ENCODE measurements at regions not wholly inside any gene's neighbourhood (a gene's known extent, or its start where the extent isn't known, plus 50 kb on each side); places are given as distances from the start of the nearest gene placed in this dataset.
"Not testable (repeated sequence)": the region's sequence is repeated elsewhere in the genome, so short reads cannot be mapped to it uniquely, and the experiment has no call there.

DNA sequence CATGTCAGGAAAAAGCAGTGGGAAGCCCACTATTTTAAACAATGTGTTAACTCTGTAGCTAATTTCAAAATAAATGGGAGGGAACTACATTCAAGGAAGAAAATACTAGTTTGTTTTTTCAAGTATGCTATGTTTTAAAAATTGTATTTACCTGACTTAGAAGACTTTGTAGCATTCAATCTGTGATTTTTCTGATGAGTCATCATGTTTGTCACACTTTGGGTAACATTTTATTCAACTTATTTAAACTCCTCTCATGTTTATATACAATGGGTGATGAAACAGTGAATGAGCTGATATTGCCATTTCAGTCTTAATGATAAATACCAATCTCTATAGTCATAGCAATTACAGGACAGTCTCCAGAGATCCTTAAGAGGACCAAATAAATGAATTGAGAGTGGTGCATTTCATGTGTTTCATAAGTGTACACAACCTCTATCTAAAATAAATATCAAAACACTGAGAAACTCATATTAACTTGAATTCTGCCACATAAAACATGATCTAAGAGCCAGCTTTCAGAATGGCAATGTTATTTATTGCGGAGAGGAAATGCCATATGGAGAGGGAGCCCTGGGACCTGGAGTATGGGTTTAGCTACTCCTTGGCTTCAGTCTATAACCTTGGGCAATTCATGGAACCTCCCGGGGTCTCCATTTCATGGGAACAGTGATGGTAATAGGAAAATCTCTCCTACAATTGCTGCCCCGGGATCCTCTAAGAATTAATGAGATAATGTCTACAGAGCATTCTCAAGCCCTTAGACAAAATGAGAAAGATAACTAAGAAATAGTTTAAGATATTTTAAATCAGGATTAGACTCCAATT is 913.9 kb downstream of the TLE4 start:
- Mint-ChIP-seq H3K36me3 (ENCODE audit: insufficient read depth, unreplicated experiment) (no peaks in the 10 kb centered on the region), H3K27ac (ENCODE audit: low read depth, unreplicated experiment) (peak overlapping the region; percentile 28), H3K4me1 (ENCODE audit: insufficient read depth, unreplicated experiment) (peaks cover 7% of the 10 kb centered on the region), H3K4me3 (ENCODE audit: unreplicated experiment) (no peak overlapping the region), H3K9me3 (ENCODE audit: unreplicated experiment) (peaks cover 15% of the 10 kb centered on the region), H3K27me3 (ENCODE audit: insufficient read depth, unreplicated experiment) (no peaks in the 10 kb centered on the region)
- intact Hi-C loops (cut with micrococcal nuclease), result no loop called here
- TF ChIP-seq, protein P1, sequence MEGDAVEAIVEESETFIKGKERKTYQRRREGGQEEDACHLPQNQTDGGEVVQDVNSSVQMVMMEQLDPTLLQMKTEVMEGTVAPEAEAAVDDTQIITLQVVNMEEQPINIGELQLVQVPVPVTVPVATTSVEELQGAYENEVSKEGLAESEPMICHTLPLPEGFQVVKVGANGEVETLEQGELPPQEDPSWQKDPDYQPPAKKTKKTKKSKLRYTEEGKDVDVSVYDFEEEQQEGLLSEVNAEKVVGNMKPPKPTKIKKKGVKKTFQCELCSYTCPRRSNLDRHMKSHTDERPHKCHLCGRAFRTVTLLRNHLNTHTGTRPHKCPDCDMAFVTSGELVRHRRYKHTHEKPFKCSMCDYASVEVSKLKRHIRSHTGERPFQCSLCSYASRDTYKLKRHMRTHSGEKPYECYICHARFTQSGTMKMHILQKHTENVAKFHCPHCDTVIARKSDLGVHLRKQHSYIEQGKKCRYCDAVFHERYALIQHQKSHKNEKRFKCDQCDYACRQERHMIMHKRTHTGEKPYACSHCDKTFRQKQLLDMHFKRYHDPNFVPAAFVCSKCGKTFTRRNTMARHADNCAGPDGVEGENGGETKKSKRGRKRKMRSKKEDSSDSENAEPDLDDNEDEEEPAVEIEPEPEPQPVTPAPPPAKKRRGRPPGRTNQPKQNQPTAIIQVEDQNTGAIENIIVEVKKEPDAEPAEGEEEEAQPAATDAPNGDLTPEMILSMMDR (IDR thresholded peaks at IDR 0.05; ENCODE audit: unreplicated experiment), result no peak
- CTCF ChIA-PET, result interaction anchor here (0.6 kb wide), 1 partner anchor 1285 kb away, joined by 3 read pairs; no protein-coding TSS in a partner anchor
- DNase-seq (ENCODE audit: unreplicated experiment), result peak; percentile 6
- BruUV-seq (replicated peaks), result no TSS peak
- POLR2A ChIA-PET, result interaction anchor here (0.6 kb wide), 1 partner anchor 160 kb away, joined by 3 read pairs; no protein-coding TSS in a partner anchor

GRCh38 chr9:80482251-80482650 is 910.5 kb downstream of the TLE4 start:
- not testable (repeated sequence) for H3K4me3 Mint-ChIP-seq (ENCODE audit: unreplicated experiment)
- CTCF ChIA-PET, result interaction anchor here (0.6 to 0.7 kb wide), 2 partner anchors 45 to 50 kb away, joined by 3 read pairs; no protein-coding TSS in a partner anchor

DNA sequence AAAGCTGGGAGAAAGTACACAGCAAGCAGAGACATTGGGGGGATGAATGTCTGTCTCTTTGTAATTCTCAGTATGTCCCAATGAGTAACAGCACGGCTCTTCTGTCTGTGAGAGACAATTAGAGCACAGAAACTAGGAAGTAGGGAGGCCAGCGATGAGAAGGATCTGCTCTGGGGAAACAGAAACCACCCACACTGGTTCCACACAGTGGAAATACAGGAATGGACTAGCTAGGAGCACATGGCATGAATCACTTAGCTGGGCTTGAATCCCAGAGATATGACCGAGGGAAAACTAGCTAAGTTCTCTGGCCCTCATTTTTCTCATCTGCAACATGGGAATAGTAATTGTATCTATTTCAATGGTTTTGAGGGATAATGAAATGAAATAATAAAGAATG is 895.9 kb downstream of the TLE4 start:
- no TSS peak for BruUV-seq (replicated peaks)
- H3K4me1 Mint-ChIP-seq (ENCODE audit: insufficient read depth, unreplicated experiment), result no peaks in the 10 kb centered on the region
- DNase-seq (ENCODE audit: unreplicated experiment), result peak; percentile 47
- no peak overlapping the region for H3K4me3 Mint-ChIP-seq (ENCODE audit: unreplicated experiment)
- TF ChIP-seq, protein P1 (IDR thresholded peaks at IDR 0.05; ENCODE audit: unreplicated experiment), result no peak
- intact Hi-C loops (cut with micrococcal nuclease), result no loop called here
- peaks cover 5% of the 10 kb centered on the region for H3K36me3 Mint-ChIP-seq (ENCODE audit: insufficient read depth, unreplicated experiment)
- H3K27me3 Mint-ChIP-seq (ENCODE audit: insufficient read depth, unreplicated experiment), result no peaks in the 10 kb centered on the region
- H3K27ac Mint-ChIP-seq (ENCODE audit: low read depth, unreplicated experiment), result no peak overlapping the region
- peaks cover 9% of the 10 kb centered on the region for H3K9me3 Mint-ChIP-seq (ENCODE audit: unreplicated experiment)
- CTCF ChIA-PET, result no interaction called here
- POLR2A ChIA-PET, result interaction anchor here (0.8 kb wide), 1 partner anchor 25 kb away, joined by 3 read pairs; no protein-coding TSS in a partner anchor

More at GRCh38 chr9:80482251-80482650, 910.5 kb downstream of the TLE4 start:
- H3K9me3 Mint-ChIP-seq (ENCODE audit: unreplicated experiment), result peaks cover 19% of the 10 kb centered on the region
- peak overlapping the region; percentile 79 for H3K27ac Mint-ChIP-seq (ENCODE audit: low read depth, unreplicated experiment)
- intact Hi-C loops (cut with micrococcal nuclease); H3K36me3 Mint-ChIP-seq (ENCODE audit: insufficient read depth, unreplicated experiment); H3K4me1 Mint-ChIP-seq (ENCODE audit: insufficient read depth, unreplicated experiment); H3K27me3 Mint-ChIP-seq (ENCODE audit: insufficient read depth, unreplicated experiment); BruUV-seq (replicated peaks): not testable (repeated sequence)
- DNase-seq (ENCODE audit: unreplicated experiment), result peak; percentile 23
- POLR2A ChIA-PET, result interaction anchor here (0.7 kb wide), 1 partner anchor 33 kb away, joined by 3 read pairs; no protein-coding TSS in a partner anchor

DNA sequence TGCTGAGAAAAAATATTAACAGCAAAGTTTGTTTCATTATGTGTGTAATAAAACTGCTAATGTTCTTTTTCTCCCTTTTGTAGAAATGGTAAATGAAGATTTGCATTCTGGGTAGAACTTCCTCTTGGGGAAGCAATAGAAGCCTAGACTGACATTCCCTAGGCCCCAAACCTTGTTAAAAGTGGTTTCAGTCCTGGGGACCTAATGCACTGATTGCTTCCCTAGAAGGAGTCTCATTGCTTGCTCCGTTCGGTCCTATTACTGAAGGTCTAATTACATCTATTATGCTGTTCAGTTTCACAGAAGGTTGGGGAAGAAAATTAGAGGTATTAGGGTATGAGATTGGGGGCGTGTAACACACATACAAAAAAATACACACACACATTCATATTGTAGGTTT is 893.8 kb downstream of the TLE4 start:
- ChIA-PET POLR2A (no interaction called here), CTCF (no interaction called here)
- Mint-ChIP-seq H3K27me3 (ENCODE audit: insufficient read depth, unreplicated experiment) (no peaks in the 10 kb centered on the region), H3K36me3 (ENCODE audit: insufficient read depth, unreplicated experiment) (no peaks in the 10 kb centered on the region), H3K4me1 (ENCODE audit: insufficient read depth, unreplicated experiment) (no peaks in the 10 kb centered on the region), H3K9me3 (ENCODE audit: unreplicated experiment) (peaks cover 9% of the 10 kb centered on the region), H3K4me3 (ENCODE audit: unreplicated experiment) (no peak overlapping the region), H3K27ac (ENCODE audit: low read depth, unreplicated experiment) (no peak overlapping the region)
- intact Hi-C loops (cut with micrococcal nuclease), result no loop called here
- DNase-seq (ENCODE audit: unreplicated experiment), result no peak
- TF ChIP-seq, protein P1 (IDR thresholded peaks at IDR 0.05; ENCODE audit: unreplicated experiment), result no peak
- no TSS peak for BruUV-seq (replicated peaks)

Measured in MCF 10A (cell line).